ENCODE measurements at regions not wholly inside any gene's neighbourhood (a gene's known extent, or its start where the extent isn't known, plus 50 kb on each side); places are given as distances from the start of the nearest gene placed in this dataset.

GRCh38 chr4:53680598-53680997 lies 89.3 kb upstream of the LNX1 start:
- peak overlapping the region; percentile 1 for H3K27ac Mint-ChIP-seq (ENCODE audit: unreplicated experiment)
- no peaks in the 10 kb centered on the region for H3K27me3 Mint-ChIP-seq (ENCODE audit: unreplicated experiment)
- peaks cover 12% of the 10 kb centered on the region for H3K9me3 Mint-ChIP-seq (ENCODE audit: unreplicated experiment)
- no peaks in the 10 kb centered on the region for H3K36me3 Mint-ChIP-seq (ENCODE audit: unreplicated experiment)
- TF ChIP-seq CTCF (IDR thresholded peaks at IDR 0.05) = no peak
- no peak for DNase-seq (ENCODE audit: extremely low spot score, unreplicated experiment)
- no peak overlapping the region for H3K4me3 Mint-ChIP-seq (ENCODE audit: unreplicated experiment)
- peaks cover 17% of the 10 kb centered on the region for H3K4me1 Mint-ChIP-seq (ENCODE audit: unreplicated experiment)

GRCh38 chr4:53680168-53680567 lies 88.9 kb upstream of the LNX1 start:
- Mint-ChIP-seq H3K27me3 (ENCODE audit: unreplicated experiment) (no peaks in the 10 kb centered on the region), H3K27ac (ENCODE audit: unreplicated experiment) (no peak overlapping the region), H3K9me3 (ENCODE audit: unreplicated experiment) (peaks cover 12% of the 10 kb centered on the region), H3K4me3 (ENCODE audit: unreplicated experiment) (no peak overlapping the region), H3K36me3 (ENCODE audit: unreplicated experiment) (no peaks in the 10 kb centered on the region), H3K4me1 (ENCODE audit: unreplicated experiment) (peaks cover 17% of the 10 kb centered on the region)
- no peak for DNase-seq (ENCODE audit: extremely low spot score, unreplicated experiment)
- no peak for TF ChIP-seq CTCF (IDR thresholded peaks at IDR 0.05)

DNA sequence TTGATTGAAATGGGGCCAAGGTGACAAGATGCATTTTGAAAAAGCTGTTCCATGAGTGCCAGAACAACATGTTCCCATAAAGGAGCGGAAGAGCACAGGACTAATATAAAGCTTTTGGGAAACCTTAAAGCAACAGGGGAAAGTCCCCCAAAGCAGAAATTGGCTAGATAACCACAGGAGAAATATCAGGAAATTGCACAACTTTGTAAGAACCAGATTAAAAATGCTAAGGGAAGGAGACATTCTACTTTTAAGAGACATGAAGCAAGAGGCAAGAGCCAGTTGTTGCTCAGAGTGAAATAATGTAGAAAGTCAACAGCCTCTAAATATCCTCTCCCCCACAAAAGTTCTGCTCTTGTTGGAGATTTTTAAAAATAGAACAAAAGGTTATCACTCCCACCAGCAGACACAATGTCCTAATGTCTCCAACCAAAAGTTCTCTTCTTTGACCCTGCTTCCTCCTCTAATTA lies 85.2 kb upstream of the LNX1 start:
- no peak overlapping the region for H3K27ac Mint-ChIP-seq (ENCODE audit: unreplicated experiment)
- H3K27me3 Mint-ChIP-seq (ENCODE audit: unreplicated experiment) = no peaks in the 10 kb centered on the region
- H3K9me3 Mint-ChIP-seq (ENCODE audit: unreplicated experiment) = peaks cover 12% of the 10 kb centered on the region
- no peak overlapping the region for H3K4me3 Mint-ChIP-seq (ENCODE audit: unreplicated experiment)
- no peak for TF ChIP-seq CTCF (IDR thresholded peaks at IDR 0.05)
- peaks cover 6% of the 10 kb centered on the region for H3K4me1 Mint-ChIP-seq (ENCODE audit: unreplicated experiment)
- no peak for DNase-seq (ENCODE audit: extremely low spot score, unreplicated experiment)
- H3K36me3 Mint-ChIP-seq (ENCODE audit: unreplicated experiment) = no peaks in the 10 kb centered on the region

GRCh38 chr4:53674903-53675302 lies 83.6 kb upstream of the LNX1 start:
- H3K27ac Mint-ChIP-seq (ENCODE audit: unreplicated experiment) = no peak overlapping the region
- TF ChIP-seq CTCF (IDR thresholded peaks at IDR 0.05) = no peak
- H3K9me3 Mint-ChIP-seq (ENCODE audit: unreplicated experiment) = peaks cover 8% of the 10 kb centered on the region
- H3K4me3 Mint-ChIP-seq (ENCODE audit: unreplicated experiment) = no peak overlapping the region
- H3K4me1 Mint-ChIP-seq (ENCODE audit: unreplicated experiment) = peaks cover 6% of the 10 kb centered on the region
- H3K27me3 Mint-ChIP-seq (ENCODE audit: unreplicated experiment) = no peaks in the 10 kb centered on the region
- DNase-seq (ENCODE audit: extremely low spot score, unreplicated experiment) = no peak
- H3K36me3 Mint-ChIP-seq (ENCODE audit: unreplicated experiment) = no peaks in the 10 kb centered on the region

DNA sequence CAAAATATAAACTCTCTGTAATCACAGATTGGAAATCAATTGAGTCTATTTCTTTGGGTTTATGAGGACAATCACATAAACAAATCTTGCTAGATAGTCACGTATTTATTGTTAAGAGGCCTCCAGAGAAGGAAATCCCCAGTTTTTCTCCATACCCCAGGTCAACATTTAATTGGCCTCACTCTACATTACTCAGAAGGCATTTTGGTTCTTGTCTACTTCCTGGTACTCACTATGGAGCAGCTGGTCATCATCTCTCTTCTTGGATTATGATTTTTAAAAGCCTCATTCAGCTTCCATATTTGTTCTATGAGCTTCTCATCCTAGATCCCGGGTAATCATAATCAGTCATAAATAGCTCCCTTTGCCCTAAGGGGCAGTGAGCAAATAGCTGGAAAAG lies 81.6 kb upstream of the LNX1 start:
- no peak for DNase-seq (ENCODE audit: extremely low spot score, unreplicated experiment)
- Mint-ChIP-seq H3K27ac (ENCODE audit: unreplicated experiment) (no peak overlapping the region), H3K36me3 (ENCODE audit: unreplicated experiment) (peaks cover 2% of the 10 kb centered on the region), H3K4me3 (ENCODE audit: unreplicated experiment) (no peak overlapping the region), H3K9me3 (ENCODE audit: unreplicated experiment) (peaks cover 11% of the 10 kb centered on the region), H3K4me1 (ENCODE audit: unreplicated experiment) (peaks cover 6% of the 10 kb centered on the region), H3K27me3 (ENCODE audit: unreplicated experiment) (no peaks in the 10 kb centered on the region)
- no peak for TF ChIP-seq CTCF (IDR thresholded peaks at IDR 0.05)
